ENCODE measurements at regions not wholly inside any gene's neighbourhood (a gene's known extent, or its start where the extent isn't known, plus 50 kb on each side); places are given as distances from the start of the nearest gene placed in this dataset.

DNA sequence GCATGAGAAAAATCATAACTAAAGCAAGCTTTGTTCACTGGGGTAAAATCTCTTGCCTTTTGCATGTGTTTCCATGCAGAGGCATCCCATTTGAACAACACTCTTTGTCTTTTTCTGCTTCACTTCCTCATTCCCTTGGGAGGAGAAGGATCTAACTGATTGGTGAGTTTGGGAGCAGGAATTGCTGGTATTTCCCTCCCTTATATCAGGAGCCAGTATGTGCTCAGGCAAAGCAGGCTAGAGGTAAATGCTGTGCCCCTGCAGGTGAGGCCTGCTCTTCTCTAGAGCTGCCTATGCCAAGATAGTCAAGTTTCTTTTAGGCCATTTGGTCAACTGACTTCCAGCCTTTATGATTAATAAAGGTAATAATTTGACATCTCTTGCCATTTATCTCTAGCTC is 179.9 kb downstream of the COX7C start:
- Histone ChIP-seq H3K4me2 (ENCODE audit: low read length) (no peak overlapping the region), H3K27ac (no peak overlapping the region), H3K36me3 (ENCODE audit: control insufficient read depth, insufficient read depth, low read length) (no peaks in the 10 kb centered on the region), H3K9ac (no peak overlapping the region), H3K4me3 (ENCODE audit: low read depth, low read length) (no peak overlapping the region), H3K79me2 (no peaks in the 10 kb centered on the region), H3K27me3 (ENCODE audit: control insufficient read depth, insufficient read depth, low read length) (no peaks in the 10 kb centered on the region), H2AFZ (no peak overlapping the region), H3K9me3 (ENCODE audit: control insufficient read depth, low read length) (no peaks in the 10 kb centered on the region), H3K4me1 (no peaks in the 10 kb centered on the region)
- TF ChIP-seq, protein P1, sequence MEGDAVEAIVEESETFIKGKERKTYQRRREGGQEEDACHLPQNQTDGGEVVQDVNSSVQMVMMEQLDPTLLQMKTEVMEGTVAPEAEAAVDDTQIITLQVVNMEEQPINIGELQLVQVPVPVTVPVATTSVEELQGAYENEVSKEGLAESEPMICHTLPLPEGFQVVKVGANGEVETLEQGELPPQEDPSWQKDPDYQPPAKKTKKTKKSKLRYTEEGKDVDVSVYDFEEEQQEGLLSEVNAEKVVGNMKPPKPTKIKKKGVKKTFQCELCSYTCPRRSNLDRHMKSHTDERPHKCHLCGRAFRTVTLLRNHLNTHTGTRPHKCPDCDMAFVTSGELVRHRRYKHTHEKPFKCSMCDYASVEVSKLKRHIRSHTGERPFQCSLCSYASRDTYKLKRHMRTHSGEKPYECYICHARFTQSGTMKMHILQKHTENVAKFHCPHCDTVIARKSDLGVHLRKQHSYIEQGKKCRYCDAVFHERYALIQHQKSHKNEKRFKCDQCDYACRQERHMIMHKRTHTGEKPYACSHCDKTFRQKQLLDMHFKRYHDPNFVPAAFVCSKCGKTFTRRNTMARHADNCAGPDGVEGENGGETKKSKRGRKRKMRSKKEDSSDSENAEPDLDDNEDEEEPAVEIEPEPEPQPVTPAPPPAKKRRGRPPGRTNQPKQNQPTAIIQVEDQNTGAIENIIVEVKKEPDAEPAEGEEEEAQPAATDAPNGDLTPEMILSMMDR (IDR thresholded peaks at IDR 0.05), result no peak

DNA sequence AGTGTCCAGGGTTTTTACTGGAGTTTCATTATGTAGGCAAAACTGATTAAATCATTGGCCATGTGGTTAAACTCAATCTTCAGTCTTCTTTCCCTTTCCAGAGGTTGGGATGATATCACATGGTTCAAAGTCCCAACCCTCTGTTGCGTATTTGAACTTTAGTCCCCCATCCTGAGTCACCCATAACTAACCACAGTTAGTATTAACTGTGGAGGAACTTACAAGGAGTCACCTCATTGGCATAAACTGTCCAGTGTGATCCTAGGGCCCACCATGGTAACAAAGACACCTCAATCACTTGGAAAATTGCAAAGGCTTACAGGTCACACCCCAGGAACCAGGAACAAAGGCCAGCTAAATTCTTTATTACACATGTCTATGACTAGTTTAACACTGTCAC is 188.5 kb downstream of the COX7C start:
- Histone ChIP-seq H2AFZ (no peak overlapping the region), H3K27me3 (ENCODE audit: control insufficient read depth, insufficient read depth, low read length) (no peaks in the 10 kb centered on the region), H3K4me1 (no peaks in the 10 kb centered on the region), H3K27ac (no peak overlapping the region), H3K36me3 (ENCODE audit: control insufficient read depth, insufficient read depth, low read length) (no peaks in the 10 kb centered on the region), H3K9me3 (ENCODE audit: control insufficient read depth, low read length) (no peaks in the 10 kb centered on the region), H3K4me3 (ENCODE audit: low read depth, low read length) (no peak overlapping the region), H3K9ac (no peak overlapping the region), H3K79me2 (no peaks in the 10 kb centered on the region), H3K4me2 (ENCODE audit: low read length) (no peak overlapping the region)
- TF ChIP-seq, protein P1 (IDR thresholded peaks at IDR 0.05), result no peak

DNA sequence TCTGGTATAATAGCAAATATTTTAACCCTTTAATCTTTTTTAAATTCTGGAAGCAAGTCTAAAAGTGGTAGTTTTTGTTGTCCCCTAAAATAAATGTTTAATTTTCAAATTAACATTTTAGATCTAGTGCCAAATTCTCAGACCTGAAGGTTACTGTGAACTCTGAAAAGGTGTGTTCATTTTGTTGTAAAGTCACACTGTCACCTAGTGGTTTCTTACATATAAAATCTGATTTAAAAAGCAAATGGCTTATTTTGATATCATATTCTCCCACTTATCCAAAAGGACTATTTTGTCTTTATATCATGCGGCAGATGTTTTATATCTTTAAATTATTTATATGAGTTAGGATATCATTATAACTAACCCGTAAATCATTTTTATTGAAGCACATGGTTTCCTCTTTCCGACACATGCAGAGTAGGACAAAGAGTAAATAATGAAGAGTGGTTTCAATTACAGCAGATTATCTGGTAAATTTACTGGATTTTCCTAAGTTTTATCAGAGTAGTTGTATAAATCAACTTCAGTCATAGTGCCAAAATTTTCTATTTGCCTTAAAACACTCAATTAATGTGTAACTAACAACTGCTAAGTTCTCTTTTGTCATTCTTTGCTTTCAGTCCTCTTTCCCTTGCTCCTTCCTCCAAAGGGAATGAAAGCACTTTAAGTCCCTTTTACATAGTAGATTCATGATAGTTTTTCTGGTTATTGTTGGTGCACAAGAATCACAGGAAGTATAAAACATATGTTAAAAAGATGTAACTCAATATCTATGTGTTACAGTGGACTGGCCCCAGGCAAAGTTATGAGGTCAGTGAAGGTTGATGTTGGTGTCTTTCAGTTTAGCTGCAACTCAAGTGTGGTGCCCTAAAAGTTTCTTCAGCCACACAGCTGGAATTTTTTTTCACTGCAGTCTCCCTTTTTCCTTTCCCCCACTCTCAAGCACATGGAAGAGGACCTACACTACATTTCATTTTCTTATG is 189.6 kb downstream of the COX7C start:
- Histone ChIP-seq H3K27me3 (ENCODE audit: control insufficient read depth, insufficient read depth, low read length) (no peaks in the 10 kb centered on the region), H3K79me2 (no peaks in the 10 kb centered on the region), H3K9ac (no peak overlapping the region), H3K4me3 (ENCODE audit: low read depth, low read length) (no peak overlapping the region), H3K27ac (no peak overlapping the region), H3K4me1 (no peaks in the 10 kb centered on the region), H2AFZ (no peak overlapping the region), H3K4me2 (ENCODE audit: low read length) (no peak overlapping the region), H3K36me3 (ENCODE audit: control insufficient read depth, insufficient read depth, low read length) (no peaks in the 10 kb centered on the region), H3K9me3 (ENCODE audit: control insufficient read depth, low read length) (no peaks in the 10 kb centered on the region)
- TF ChIP-seq, protein P1 (IDR thresholded peaks at IDR 0.05), result no peak

DNA sequence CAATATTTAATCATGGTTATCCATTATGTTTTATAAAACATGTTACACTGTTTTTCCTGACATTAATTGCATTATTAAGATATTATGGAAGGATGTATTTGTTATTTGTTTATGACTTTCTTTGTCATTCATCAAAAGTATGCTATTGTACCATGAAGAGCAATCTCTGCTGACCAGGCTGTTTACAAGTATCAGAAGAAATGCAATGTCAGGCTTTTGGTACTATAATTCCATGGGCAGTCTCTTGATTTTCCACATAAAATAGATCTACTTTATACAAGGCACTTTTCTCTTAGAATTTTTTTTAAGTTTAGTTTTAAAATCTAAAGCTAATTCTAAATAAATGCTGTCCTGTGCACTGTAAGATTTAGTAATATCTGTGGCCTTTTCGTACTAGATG is 196.6 kb downstream of the COX7C start:
- no peaks in the 10 kb centered on the region for H3K9me3 ChIP-seq (ENCODE audit: control insufficient read depth, low read length)
- H3K36me3 ChIP-seq (ENCODE audit: control insufficient read depth, insufficient read depth, low read length), result no peaks in the 10 kb centered on the region
- no peak overlapping the region for H3K27ac ChIP-seq
- H3K4me1 ChIP-seq, result no peaks in the 10 kb centered on the region
- no peak overlapping the region for H3K4me2 ChIP-seq (ENCODE audit: low read length)
- no peak overlapping the region for H3K9ac ChIP-seq
- no peak overlapping the region for H3K4me3 ChIP-seq (ENCODE audit: low read depth, low read length)
- H3K27me3 ChIP-seq (ENCODE audit: control insufficient read depth, insufficient read depth, low read length), result no peaks in the 10 kb centered on the region
- H2AFZ ChIP-seq, result no peak overlapping the region
- no peaks in the 10 kb centered on the region for H3K79me2 ChIP-seq
- TF ChIP-seq, protein P1 (IDR thresholded peaks at IDR 0.05), result no peak

DNA sequence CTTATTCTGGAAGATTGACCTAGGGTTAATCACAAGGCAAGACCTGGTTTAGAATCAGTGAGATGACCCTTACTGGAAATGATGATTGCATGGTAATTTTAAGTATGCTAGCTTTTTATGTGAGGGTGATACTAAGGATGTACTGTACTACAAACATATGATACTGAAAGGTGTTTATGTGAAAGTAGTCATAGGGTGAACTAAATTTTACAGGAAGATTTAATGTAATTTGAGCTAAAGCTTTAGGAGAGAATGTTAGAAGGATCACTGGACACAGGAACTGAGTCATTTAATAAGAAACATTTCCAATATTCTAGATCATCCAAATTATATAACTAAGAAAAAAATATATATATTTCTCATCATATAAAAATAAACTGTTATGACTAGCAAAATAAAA is 197.2 kb downstream of the COX7C start:
- Histone ChIP-seq H3K27me3 (ENCODE audit: control insufficient read depth, insufficient read depth, low read length) (no peaks in the 10 kb centered on the region), H3K4me1 (no peaks in the 10 kb centered on the region), H3K4me2 (ENCODE audit: low read length) (no peak overlapping the region), H3K79me2 (no peaks in the 10 kb centered on the region), H3K27ac (no peak overlapping the region), H2AFZ (no peak overlapping the region), H3K36me3 (ENCODE audit: control insufficient read depth, insufficient read depth, low read length) (no peaks in the 10 kb centered on the region), H3K9me3 (ENCODE audit: control insufficient read depth, low read length) (no peaks in the 10 kb centered on the region), H3K9ac (no peak overlapping the region), H3K4me3 (ENCODE audit: low read depth, low read length) (no peak overlapping the region)
- TF ChIP-seq, protein P1 (IDR thresholded peaks at IDR 0.05), result no peak

Measured in parathyroid adenoma (tissue), 2 donors.